ENCODE measurements at regions not wholly inside any gene's neighbourhood (a gene's known extent, or its start where the extent isn't known, plus 50 kb on each side); places are given as distances from the start of the nearest gene placed in this dataset.

DNA sequence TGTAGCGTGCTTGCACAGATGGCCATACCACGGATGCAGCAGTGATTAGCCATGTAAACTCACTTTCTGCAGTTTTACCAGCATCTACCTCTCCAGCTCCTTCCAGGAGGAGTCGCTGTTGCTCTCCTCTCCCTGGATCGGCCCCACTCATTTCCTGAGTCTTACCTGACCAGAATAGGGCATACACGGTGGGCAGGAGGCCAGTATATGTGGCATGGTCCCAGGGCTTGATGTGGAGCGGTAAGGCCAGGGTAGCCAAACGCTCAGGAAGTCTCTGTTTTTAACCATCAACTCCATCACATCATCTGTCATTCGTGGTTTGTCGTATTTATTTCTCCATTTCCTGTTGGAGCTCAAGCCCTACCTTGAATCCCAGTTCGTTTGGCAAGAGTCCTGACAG is 163.4 kb upstream of the USP24 start:
- no peak for DNase-seq
- H3K4me1 ChIP-seq (ENCODE audit: control insufficient read depth in 1 of 2, insufficient read depth in 2 of 2, low read length in 2 of 2) = no peaks in the 10 kb centered on the region
- no peak overlapping the region for H3K27ac ChIP-seq (ENCODE audit: low read depth in 1 of 2, low read length in 2 of 2)
- H3K36me3 Mint-ChIP-seq = no peaks in the 10 kb centered on the region
- H3K27me3 Mint-ChIP-seq (ENCODE audit: low read depth in 3 of 3) = peaks cover 0 to 4% (median 1%) of the 10 kb centered on the region in 3 donors
- H3K27ac Mint-ChIP-seq = no peak overlapping the region
- WGBS (ENCODE audit: insufficient coverage) = 26% methylated on average over 5 of the region's 10 CpGs
- H2AFZ ChIP-seq (ENCODE audit: insufficient read depth, low read depth, low read length, poor library complexity, severe bottlenecking) = no peak overlapping the region
- H3K9me3 Mint-ChIP-seq = peaks cover 0 to 2% (median 0%) of the 10 kb centered on the region in 7 donors
- no peaks in the 10 kb centered on the region for H3K27me3 ChIP-seq (ENCODE audit: control insufficient read depth in 2 of 2, insufficient read depth in 2 of 2, low read length in 2 of 2)
- H3K4me3 Mint-ChIP-seq = no peak overlapping the region
- no peaks in the 10 kb centered on the region for H4K20me1 ChIP-seq (ENCODE audit: insufficient read depth, low read length)
- TF ChIP-seq, protein P1, sequence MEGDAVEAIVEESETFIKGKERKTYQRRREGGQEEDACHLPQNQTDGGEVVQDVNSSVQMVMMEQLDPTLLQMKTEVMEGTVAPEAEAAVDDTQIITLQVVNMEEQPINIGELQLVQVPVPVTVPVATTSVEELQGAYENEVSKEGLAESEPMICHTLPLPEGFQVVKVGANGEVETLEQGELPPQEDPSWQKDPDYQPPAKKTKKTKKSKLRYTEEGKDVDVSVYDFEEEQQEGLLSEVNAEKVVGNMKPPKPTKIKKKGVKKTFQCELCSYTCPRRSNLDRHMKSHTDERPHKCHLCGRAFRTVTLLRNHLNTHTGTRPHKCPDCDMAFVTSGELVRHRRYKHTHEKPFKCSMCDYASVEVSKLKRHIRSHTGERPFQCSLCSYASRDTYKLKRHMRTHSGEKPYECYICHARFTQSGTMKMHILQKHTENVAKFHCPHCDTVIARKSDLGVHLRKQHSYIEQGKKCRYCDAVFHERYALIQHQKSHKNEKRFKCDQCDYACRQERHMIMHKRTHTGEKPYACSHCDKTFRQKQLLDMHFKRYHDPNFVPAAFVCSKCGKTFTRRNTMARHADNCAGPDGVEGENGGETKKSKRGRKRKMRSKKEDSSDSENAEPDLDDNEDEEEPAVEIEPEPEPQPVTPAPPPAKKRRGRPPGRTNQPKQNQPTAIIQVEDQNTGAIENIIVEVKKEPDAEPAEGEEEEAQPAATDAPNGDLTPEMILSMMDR (IDR thresholded peaks at IDR 0.05) = peak; percentile 39
- H3K9ac ChIP-seq (ENCODE audit: insufficient read depth, low read length, poor library complexity, severe bottlenecking) = no peak overlapping the region
- intact Hi-C loops (cut with micrococcal nuclease) = loop anchor here (2.0 to 10.0 kb wide), 3 partner anchors 1206 to 1326 kb away; no protein-coding TSS in a partner anchor
- no peaks in the 10 kb centered on the region for H3K9me3 ChIP-seq (replicated peaks in 1 of 2; ENCODE audit: control insufficient read depth in 1 of 2, insufficient read depth in 1 of 2, low read length in 2 of 2)
- H3K36me3 ChIP-seq (replicated peaks in 1 of 2; ENCODE audit: control insufficient read depth in 1 of 2, insufficient read depth in 2 of 2, low read length in 2 of 2) = no peaks in the 10 kb centered on the region
- H3K4me2 ChIP-seq (replicated peaks; ENCODE audit: extremely low read depth, low read length, poor library complexity, severe bottlenecking) = no peak overlapping the region
- no peaks in the 10 kb centered on the region for H3K79me2 ChIP-seq (ENCODE audit: insufficient read depth, low read length)
- H3K4me1 Mint-ChIP-seq = peaks cover 2% of the 10 kb centered on the region
- H3K4me3 ChIP-seq (replicated peaks in 1 of 3; ENCODE audit: low read depth in 2 of 3, low read length in 3 of 3) = no peak overlapping the region

DNA sequence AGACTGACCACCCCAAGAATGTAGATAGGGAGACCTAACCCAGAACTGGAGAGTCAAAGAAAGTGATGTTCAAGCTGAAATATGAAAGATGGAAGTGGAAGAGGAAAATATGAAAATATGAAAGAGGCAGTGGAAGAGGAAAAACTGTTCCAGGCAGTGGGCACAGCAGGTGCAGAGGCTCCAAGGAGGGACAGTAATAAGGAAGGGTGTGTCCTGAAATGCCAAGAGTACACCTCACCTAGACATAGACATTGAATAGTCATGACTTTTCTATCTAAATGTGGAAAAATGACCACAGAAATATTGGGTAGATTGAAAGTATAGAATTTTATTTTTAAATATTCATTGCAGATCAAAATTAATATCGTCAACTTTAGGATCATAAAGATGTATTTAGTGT is 161.7 kb upstream of the USP24 start:
- Histone ChIP-seq H3K4me3 (replicated peaks in 1 of 3; ENCODE audit: low read depth in 2 of 3, low read length in 3 of 3) (no peak overlapping the region), H2AFZ (ENCODE audit: insufficient read depth, low read depth, low read length, poor library complexity, severe bottlenecking) (no peak overlapping the region), H3K9ac (ENCODE audit: insufficient read depth, low read length, poor library complexity, severe bottlenecking) (no peak overlapping the region), H3K4me1 (ENCODE audit: control insufficient read depth in 1 of 2, insufficient read depth in 2 of 2, low read length in 2 of 2) (no peaks in the 10 kb centered on the region), H4K20me1 (ENCODE audit: insufficient read depth, low read length) (no peaks in the 10 kb centered on the region), H3K4me2 (replicated peaks; ENCODE audit: extremely low read depth, low read length, poor library complexity, severe bottlenecking) (no peak overlapping the region), H3K36me3 (replicated peaks in 1 of 2; ENCODE audit: control insufficient read depth in 1 of 2, insufficient read depth in 2 of 2, low read length in 2 of 2) (no peaks in the 10 kb centered on the region), H3K79me2 (ENCODE audit: insufficient read depth, low read length) (no peaks in the 10 kb centered on the region), H3K27me3 (ENCODE audit: control insufficient read depth in 2 of 2, insufficient read depth in 2 of 2, low read length in 2 of 2) (no peaks in the 10 kb centered on the region), H3K27ac (ENCODE audit: low read depth in 1 of 2, low read length in 2 of 2) (no peak overlapping the region), H3K9me3 (replicated peaks in 1 of 2; ENCODE audit: control insufficient read depth in 1 of 2, insufficient read depth in 1 of 2, low read length in 2 of 2) (no peaks in the 10 kb centered on the region)
- H3K4me1 Mint-ChIP-seq = peaks cover 2% of the 10 kb centered on the region
- H3K27ac Mint-ChIP-seq = no peak overlapping the region
- no peak for DNase-seq
- intact Hi-C loops (cut with micrococcal nuclease) = loop anchor here (10.0 kb wide), 2 partner anchors 1208 to 1328 kb away; no protein-coding TSS in a partner anchor
- no peaks in the 10 kb centered on the region for H3K36me3 Mint-ChIP-seq
- H3K4me3 Mint-ChIP-seq = no peak overlapping the region
- WGBS (ENCODE audit: insufficient coverage) = no CpG with 5 or more reads among the region's 1 CpG
- H3K27me3 Mint-ChIP-seq (ENCODE audit: low read depth in 3 of 3) = peaks cover 1 to 2% (median 2%) of the 10 kb centered on the region in 3 donors
- peaks cover 0 to 2% (median 0%) of the 10 kb centered on the region in 7 donors for H3K9me3 Mint-ChIP-seq
- TF ChIP-seq, protein P1 (IDR thresholded peaks at IDR 0.05) = no peak

All from CD14-positive monocyte (primary cell).